ENCODE measurements at regions not wholly inside any gene's neighbourhood (a gene's known extent, or its start where the extent isn't known, plus 50 kb on each side); places are given as distances from the start of the nearest gene placed in this dataset.

- H3K36me3 ChIP-seq (ENCODE audit: control insufficient read depth, low read length), result no peaks in the 10 kb centered on the region
- H3K4me3 ChIP-seq (ENCODE audit: low read length), result no peak overlapping the region
- no peaks in the 10 kb centered on the region for H3K79me2 ChIP-seq (ENCODE audit: control insufficient read depth, low read length)
- no peaks in the 10 kb centered on the region; the same call in 1 of the 2 replicates for H3K9me3 ChIP-seq (ENCODE audit: control insufficient read depth, insufficient read depth, low read length)
- H4K20me1 ChIP-seq (ENCODE audit: control insufficient read depth, insufficient read depth, low read depth, low read length), result no peaks in the 10 kb centered on the region
- no peak overlapping the region for H3K4me2 ChIP-seq (ENCODE audit: low read length)
- H3K27me3 ChIP-seq (ENCODE audit: control insufficient read depth, low read length), result no peaks in the 10 kb centered on the region
- no peak overlapping the region for H3K27ac ChIP-seq (ENCODE audit: low read depth, low read length)
- no peak for TF ChIP-seq CTCF (IDR thresholded peaks at IDR 0.05; ENCODE audit: low read depth, low read length, poor library complexity, severe bottlenecking)
- no peak for TF ChIP-seq EZH2phosphoT487 (IDR thresholded peaks at IDR 0.05; ENCODE audit: borderline replicate concordance, low read length)
- no peaks in the 10 kb centered on the region; the same call in 1 of the 2 replicates for H3K9me2 ChIP-seq (replicated peaks; ENCODE audit: control insufficient read depth, low read length)
- no peaks in the 10 kb centered on the region for H3K4me1 ChIP-seq (ENCODE audit: control insufficient read depth, low read length)
- no peaks in the 10 kb centered on the region for H3F3A ChIP-seq (ENCODE audit: control insufficient read depth, insufficient read depth)
Observed at GRCh38 chr4:136203199-136203598, 1329.1 kb downstream of the PCDH18 start.

GRCh38 chr4:136198358-136198757 is 1333.9 kb downstream of the PCDH18 start:
- H3K4me2 ChIP-seq (ENCODE audit: low read length), result no peak overlapping the region
- H3K36me3 ChIP-seq (ENCODE audit: control insufficient read depth, low read length), result no peaks in the 10 kb centered on the region
- H3K9me3 ChIP-seq (ENCODE audit: control insufficient read depth, insufficient read depth, low read length), result no peaks in the 10 kb centered on the region; the same call in 1 of the 2 replicates
- H3K79me2 ChIP-seq (ENCODE audit: control insufficient read depth, low read length), result no peaks in the 10 kb centered on the region
- no peak overlapping the region for H3K4me3 ChIP-seq (ENCODE audit: low read length)
- H3F3A ChIP-seq (ENCODE audit: control insufficient read depth, insufficient read depth), result no peaks in the 10 kb centered on the region
- no peak for TF ChIP-seq CTCF (IDR thresholded peaks at IDR 0.05; ENCODE audit: low read depth, low read length, poor library complexity, severe bottlenecking)
- no peak for TF ChIP-seq EZH2phosphoT487 (IDR thresholded peaks at IDR 0.05; ENCODE audit: borderline replicate concordance, low read length)
- H3K9me2 ChIP-seq (replicated peaks; ENCODE audit: control insufficient read depth, low read length), result no peaks in the 10 kb centered on the region
- no peaks in the 10 kb centered on the region for H3K27me3 ChIP-seq (ENCODE audit: control insufficient read depth, low read length)
- no peaks in the 10 kb centered on the region for H4K20me1 ChIP-seq (ENCODE audit: control insufficient read depth, insufficient read depth, low read depth, low read length)
- no peaks in the 10 kb centered on the region for H3K4me1 ChIP-seq (ENCODE audit: control insufficient read depth, low read length)
- H3K27ac ChIP-seq (ENCODE audit: low read depth, low read length), result no peak overlapping the region

GRCh38 chr4:136194962-136195361 is 1337.3 kb downstream of the PCDH18 start:
- Histone ChIP-seq H3K79me2 (ENCODE audit: control insufficient read depth, low read length) (no peaks in the 10 kb centered on the region), H3K4me3 (ENCODE audit: low read length) (no peak overlapping the region), H3K27ac (ENCODE audit: low read depth, low read length) (no peak overlapping the region), H3F3A (ENCODE audit: control insufficient read depth, insufficient read depth) (no peaks in the 10 kb centered on the region), H3K4me2 (ENCODE audit: low read length) (no peak overlapping the region), H3K9me2 (replicated peaks; ENCODE audit: control insufficient read depth, low read length) (no peaks in the 10 kb centered on the region), H4K20me1 (ENCODE audit: control insufficient read depth, insufficient read depth, low read depth, low read length) (no peaks in the 10 kb centered on the region), H3K4me1 (ENCODE audit: control insufficient read depth, low read length) (no peaks in the 10 kb centered on the region), H3K27me3 (ENCODE audit: control insufficient read depth, low read length) (no peaks in the 10 kb centered on the region), H3K36me3 (ENCODE audit: control insufficient read depth, low read length) (no peaks in the 10 kb centered on the region), H3K9me3 (ENCODE audit: control insufficient read depth, insufficient read depth, low read length) (no peaks in the 10 kb centered on the region)
- no peak for TF ChIP-seq EZH2phosphoT487 (IDR thresholded peaks at IDR 0.05; ENCODE audit: borderline replicate concordance, low read length)
- no peak for TF ChIP-seq CTCF (IDR thresholded peaks at IDR 0.05; ENCODE audit: low read depth, low read length, poor library complexity, severe bottlenecking)
